Thoracic aorta (tissue), 2 donors: ENCODE measurements at regions not wholly inside any gene's neighbourhood (a gene's known extent, or its start where the extent isn't known, plus 50 kb on each side); places are given as distances from the start of the nearest gene placed in this dataset.

Experiments used
- ATAC-seq: fragments of 150-250 bp; one replicate; pipeline ENCODE4 v1.8.0; 2017; ENCODE audit warnings: low read depth; ENCODE audit not compliant: insufficient number of reproducible peaks, low FRiP score
- DNase-seq: peaks from one replicate; pipeline ENCODE4 v3.0.0-alpha.2; 2020; ENCODE audit warnings: low spot score
- H3K27ac ChIP-seq, 2 donors: fragments of 200-600 bp; sonication (generic); 1 replicate in 1 of 2; 2 replicates in 1 of 2; pipeline ENCODE4 v1.5.1; 2016; ENCODE audit warnings: mild to moderate bottlenecking in 2 of 2, moderate library complexity in 2 of 2
- H3K27me3 ChIP-seq: fragments of 200-600 bp; sonication (generic); replicated peaks from 2 replicates; pipeline ENCODE4 v1.6.0; 2016; ENCODE audit warnings: mild to moderate bottlenecking; ENCODE audit not compliant: insufficient read depth
- H3K36me3 ChIP-seq: fragments of 200-600 bp; sonication (generic); one replicate; pipeline ENCODE4 v1.5.1; 2016
- H3K4me1 ChIP-seq, 2 donors: fragments of 200-600 bp; sonication (generic); 1 replicate in 1 of 2; 2 replicates in 1 of 2; pipeline versions ENCODE4 v1.5.1 to v1.6.0; 2016; ENCODE audit warnings: low read depth in 2 of 2, mild to moderate bottlenecking in 1 of 2; ENCODE audit not compliant: control insufficient read depth in 1 of 2
- H3K4me3 ChIP-seq: fragments of 200-600 bp; sonication (generic); 2 replicates; pipeline ENCODE4 v1.5.1; 2016; ENCODE audit warnings: mild to moderate bottlenecking
- H3K9me3 ChIP-seq: fragments of 200-600 bp; sonication (generic); 2 replicates; pipeline ENCODE4 v1.5.1; 2016
- CTCF ChIP-seq: fragments of 200-600 bp; sonication (generic); IDR thresholded peaks from one replicate; pipeline ENCODE4 v1.5.1; 2019; ENCODE audit warnings: antibody characterized with exemption

- Histone ChIP-seq H3K9me3 (no peaks in the 10 kb centered on the region), H3K4me1 (peaks cover 0 to 12% of the 10 kb centered on the region in 2 donors), H3K27ac (no peak overlapping the region), H3K27me3 (no peaks in the 10 kb centered on the region), H3K4me3 (no peak overlapping the region), H3K36me3 (no peaks in the 10 kb centered on the region)
- no peak for TF ChIP-seq CTCF
- ATAC-seq = no peak
- DNase-seq = no peak
Observed at GRCh38 chr3:151639418-151639740, 94.3 kb upstream of the AADACL2 start.

GRCh38 chr3:151638555-151639417 lies 94.9 kb upstream of the AADACL2 start:
- no peak for ATAC-seq
- Histone ChIP-seq H3K27me3 (no peaks in the 10 kb centered on the region), H3K27ac (no peak overlapping the region), H3K9me3 (no peaks in the 10 kb centered on the region), H3K4me1 (peaks cover 0 to 12% of the 10 kb centered on the region in 2 donors), H3K4me3 (no peak overlapping the region), H3K36me3 (no peaks in the 10 kb centered on the region)
- no peak for DNase-seq
- TF ChIP-seq CTCF = no peak

GRCh38 chr3:151635905-151636304 lies 97.8 kb upstream of the AADACL2 start:
- H3K36me3 ChIP-seq = no peaks in the 10 kb centered on the region
- no peak for ATAC-seq
- H3K27ac ChIP-seq = no peak overlapping the region
- no peak for DNase-seq
- no peak for TF ChIP-seq CTCF
- H3K4me3 ChIP-seq = no peak overlapping the region
- no peaks in the 10 kb centered on the region for H3K9me3 ChIP-seq
- H3K27me3 ChIP-seq = no peaks in the 10 kb centered on the region
- H3K4me1 ChIP-seq = peaks cover 4 to 35% of the 10 kb centered on the region in 2 donors

- no peaks in the 10 kb centered on the region for H3K9me3 ChIP-seq
- H3K27me3 ChIP-seq = no peaks in the 10 kb centered on the region
- H3K36me3 ChIP-seq = no peaks in the 10 kb centered on the region
- no peak for DNase-seq
- no peak overlapping the region for H3K4me3 ChIP-seq
- peaks cover 8 to 35% of the 10 kb centered on the region in 2 donors for H3K4me1 ChIP-seq
- TF ChIP-seq CTCF = no peak
- peak overlapping the region; percentile 20 to 25 for H3K27ac ChIP-seq
- ATAC-seq = no peak
Observed at GRCh38 chr3:151631946-151632345, 101.8 kb upstream of the AADACL2 start.

- Histone ChIP-seq H3K9me3 (no peaks in the 10 kb centered on the region), H3K27me3 (no peaks in the 10 kb centered on the region), H3K36me3 (no peaks in the 10 kb centered on the region), H3K27ac (peak overlapping the region; percentile 20), H3K4me3 (no peak overlapping the region), H3K4me1 (peaks cover 8 to 35% of the 10 kb centered on the region in 2 donors)
- peak; percentile 61 for ATAC-seq
- no peak for DNase-seq
- TF ChIP-seq CTCF = no peak
Observed at GRCh38 chr3:151630938-151631441, 102.7 kb upstream of the AADACL2 start.
